Body of pancreas (tissue), 4 donors: ENCODE measurements at regions not wholly inside any gene's neighbourhood (a gene's known extent, or its start where the extent isn't known, plus 50 kb on each side); places are given as distances from the start of the nearest gene placed in this dataset.

Source experiments
- ATAC-seq: fragments of 150-250 bp; one replicate; pipeline ENCODE4 v1.9.1; 2016
- DNase-seq, 4 donors: peaks; one replicate each; pipeline ENCODE4 v3.0.0-alpha.2; 2019
- H3K27ac ChIP-seq, 4 donors: fragments of 200-600 bp; sonication (generic); 1 replicate in 3 of 4; 2 replicates in 1 of 4; pipeline versions ENCODE4 v1.5.1 to v1.6.1; 2016 to 2019; ENCODE audit warnings: mild to moderate bottlenecking in 1 of 4, mixed read lengths in 1 of 4, moderate library complexity in 1 of 4
- H3K27me3 ChIP-seq, 2 donors: fragments of 200-600 bp; sonication (generic); one replicate each; pipeline ENCODE4 v1.6.0; 2016; ENCODE audit warnings: mild to moderate bottlenecking in 1 of 2
- H3K36me3 ChIP-seq, 2 donors: fragments of 200-600 bp; sonication (generic); replicated peaks in 1 of 2; 2 replicates each; pipeline ENCODE4 v1.5.1; 2016; ENCODE audit warnings: low read depth in 2 of 2; ENCODE audit not compliant: insufficient read depth in 1 of 2
- H3K4me1 ChIP-seq: fragments of 200-600 bp; sonication (generic); one replicate; pipeline ENCODE4 v1.6.0; 2016
- H3K4me3 ChIP-seq, 2 donors: fragments of 200-600 bp; sonication (generic); 1 replicate in 1 of 2; 2 replicates in 1 of 2; pipeline ENCODE4 v1.5.1; 2016 to 2019
- H3K9me3 ChIP-seq, 3 donors: fragments of 200-600 bp; sonication (generic); 1 replicate in 2 of 3; 2 replicates in 1 of 3; pipeline ENCODE4 v1.5.1; 2016
- POLR2A ChIP-seq, 3 donors: fragments of 450-650 bp; IDR thresholded peaks; one replicate each; pipeline ENCODE4 v1.6.1; 2016; ENCODE audit warnings: antibody characterized with exemption in 3 of 3, mild to moderate bottlenecking in 2 of 3
- WGBS, 2 donors: methylation state at CpG; one replicate each; pipeline ENCODE4 v1.1.5; 2017; 5-methylcytosine and 5-hydroxymethylcytosine counted together
- intact Hi-C: fragments of 100-400 bp; cut with DNase I; formaldehyde crosslinking; loops from one replicate; pipeline ENCODE4 v1.15.1; 2023
- TF ChIP-seq, protein P1 (sequence below), 7 experiments: fragments of 450-650 bp in 4 of 7; fragments of 200-600 bp in 3 of 7; sonication (generic) in 3 of 7; IDR thresholded peaks; one replicate each; pipeline ENCODE4 v1.5.1; 2016 to 2019; ENCODE audit warnings: antibody characterized with exemption in 7 of 7

GRCh38 chr2:41779888-41780287 lies 267.9 kb upstream of the PKDCC start:
- Histone ChIP-seq H3K36me3 (no peaks in the 10 kb centered on the region), H3K4me1 (no peaks in the 10 kb centered on the region), H3K9me3 (no peaks in the 10 kb centered on the region), H3K27ac (no peak overlapping the region), H3K4me3 (no peak overlapping the region), H3K27me3 (no peaks in the 10 kb centered on the region)
- intact Hi-C loops, result no loop called here
- no peak for DNase-seq
- 29 to 55% methylated on average over 3 of the region's 3 CpGs for WGBS, 2 donors
- ATAC-seq, result no peak
- TF ChIP-seq, protein P1, sequence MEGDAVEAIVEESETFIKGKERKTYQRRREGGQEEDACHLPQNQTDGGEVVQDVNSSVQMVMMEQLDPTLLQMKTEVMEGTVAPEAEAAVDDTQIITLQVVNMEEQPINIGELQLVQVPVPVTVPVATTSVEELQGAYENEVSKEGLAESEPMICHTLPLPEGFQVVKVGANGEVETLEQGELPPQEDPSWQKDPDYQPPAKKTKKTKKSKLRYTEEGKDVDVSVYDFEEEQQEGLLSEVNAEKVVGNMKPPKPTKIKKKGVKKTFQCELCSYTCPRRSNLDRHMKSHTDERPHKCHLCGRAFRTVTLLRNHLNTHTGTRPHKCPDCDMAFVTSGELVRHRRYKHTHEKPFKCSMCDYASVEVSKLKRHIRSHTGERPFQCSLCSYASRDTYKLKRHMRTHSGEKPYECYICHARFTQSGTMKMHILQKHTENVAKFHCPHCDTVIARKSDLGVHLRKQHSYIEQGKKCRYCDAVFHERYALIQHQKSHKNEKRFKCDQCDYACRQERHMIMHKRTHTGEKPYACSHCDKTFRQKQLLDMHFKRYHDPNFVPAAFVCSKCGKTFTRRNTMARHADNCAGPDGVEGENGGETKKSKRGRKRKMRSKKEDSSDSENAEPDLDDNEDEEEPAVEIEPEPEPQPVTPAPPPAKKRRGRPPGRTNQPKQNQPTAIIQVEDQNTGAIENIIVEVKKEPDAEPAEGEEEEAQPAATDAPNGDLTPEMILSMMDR (IDR thresholded peaks at IDR 0.05), result no peak
- TF ChIP-seq POLR2A (IDR thresholded peaks at IDR 0.05), result no peak

DNA sequence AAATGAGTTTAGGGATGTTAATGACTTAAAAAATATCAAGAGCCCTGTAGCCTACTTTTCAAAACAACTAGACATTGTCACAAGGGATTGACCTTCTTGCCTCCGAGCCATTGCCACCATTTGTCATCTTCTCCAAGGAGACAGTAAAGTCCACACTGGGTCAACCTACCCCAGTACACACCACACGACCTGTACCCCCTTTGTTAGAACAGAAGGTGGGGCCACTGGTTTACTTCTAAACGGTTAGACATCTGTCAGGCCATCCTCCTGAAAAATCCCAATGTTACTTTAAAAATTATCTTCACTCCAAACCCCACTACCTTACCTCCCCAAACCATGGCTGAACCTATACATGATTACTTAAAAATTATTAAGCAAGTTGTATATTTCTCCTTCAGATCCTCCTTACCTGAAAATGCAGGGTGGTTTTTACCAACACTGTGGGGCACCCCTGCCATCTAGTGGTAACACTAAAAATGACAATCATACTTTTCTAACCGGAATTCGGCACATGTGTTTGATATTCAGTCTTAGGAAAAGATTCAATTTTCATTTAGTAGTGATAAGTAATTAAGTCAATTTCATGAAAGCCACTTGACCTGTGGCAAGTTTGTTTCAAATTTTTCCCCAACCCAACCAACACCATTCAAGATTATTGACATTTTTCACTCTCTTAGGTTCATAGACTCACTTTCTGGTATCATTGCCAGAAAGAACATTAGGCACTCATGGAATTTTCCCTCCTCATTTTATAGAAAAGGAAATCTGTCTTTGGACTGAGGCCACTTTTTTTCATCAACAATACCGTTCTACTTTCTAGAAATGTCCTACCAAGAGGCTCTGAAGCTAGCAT lies 265.3 kb upstream of the PKDCC start:
- DNase-seq (peak in 3 of 4 donors; percentile 12 to 25 (median 16)), ATAC-seq (peak; percentile 59)
- TF ChIP-seq, protein P1 (IDR thresholded peaks at IDR 0.05), result peak; percentile 54 to 90 (median 80)
- TF ChIP-seq POLR2A (IDR thresholded peaks at IDR 0.05), result no peak
- Histone ChIP-seq H3K4me1 (no peaks in the 10 kb centered on the region), H3K4me3 (no peak overlapping the region), H3K27ac (no peak overlapping the region), H3K9me3 (no peaks in the 10 kb centered on the region), H3K36me3 (no peaks in the 10 kb centered on the region), H3K27me3 (no peaks in the 10 kb centered on the region)
- WGBS, 2 donors, result 19 to 21% methylated on average over 6 of the region's 6 CpGs
- intact Hi-C loops, result no loop called here

- TF ChIP-seq POLR2A (IDR thresholded peaks at IDR 0.05), result no peak
- TF ChIP-seq, protein P1 (IDR thresholded peaks at IDR 0.05), result no peak
- Histone ChIP-seq H3K27me3 (no peaks in the 10 kb centered on the region), H3K36me3 (no peaks in the 10 kb centered on the region), H3K27ac (no peak overlapping the region), H3K9me3 (no peaks in the 10 kb centered on the region), H3K4me1 (no peaks in the 10 kb centered on the region), H3K4me3 (no peak overlapping the region)
- no peak for DNase-seq
- 77 to 85% methylated on average over 4 to 6 of the region's 6 CpGs for WGBS, 2 donors
- no peak for ATAC-seq
- intact Hi-C loops, result no loop called here
Observed at GRCh38 chr2:41784496-41784895, 263.3 kb upstream of the PKDCC start.

DNA sequence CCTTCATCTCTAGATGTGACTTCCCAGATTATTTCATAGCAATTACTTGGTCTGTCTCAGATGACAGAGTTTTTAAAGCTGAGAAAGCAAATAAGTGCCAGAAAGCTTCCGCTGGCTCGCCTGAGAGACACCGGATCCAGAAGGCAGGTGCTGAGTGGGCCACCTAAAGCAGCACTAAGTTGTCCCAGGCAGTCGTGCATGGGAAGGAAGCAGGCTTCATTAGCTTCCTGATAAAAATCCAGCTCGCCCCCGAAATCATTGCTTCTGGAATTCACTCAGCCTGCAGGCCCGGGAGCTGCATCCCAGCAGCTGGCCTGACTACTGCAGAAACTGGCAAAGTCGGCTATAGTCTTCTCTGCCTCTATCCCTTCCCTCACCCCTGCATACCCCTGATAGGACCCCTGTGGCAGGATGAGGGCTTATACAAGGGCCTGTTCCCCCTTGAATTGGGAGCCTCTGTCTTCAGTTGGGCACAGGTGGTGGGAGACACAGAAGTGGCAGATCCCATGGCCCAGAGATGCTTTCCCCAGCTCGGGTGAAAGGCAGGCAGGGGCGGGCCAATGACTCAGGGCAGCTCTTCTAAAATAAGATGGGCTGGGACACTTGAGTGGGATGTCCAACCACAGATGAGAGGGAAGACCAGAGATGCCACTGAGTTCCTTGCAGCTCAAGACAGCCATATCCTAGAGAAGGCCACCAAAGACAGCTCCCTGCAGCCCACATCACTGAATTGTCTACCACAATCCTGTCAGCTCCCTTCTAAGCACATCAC lies 262.4 kb upstream of the PKDCC start:
- TF ChIP-seq POLR2A (IDR thresholded peaks at IDR 0.05), result no peak
- TF ChIP-seq, protein P1 (IDR thresholded peaks at IDR 0.05), result no peak
- ATAC-seq (no peak), DNase-seq (no peak)
- no peak overlapping the region for H3K4me3 ChIP-seq
- H3K36me3 ChIP-seq, result no peaks in the 10 kb centered on the region
- no peak overlapping the region for H3K27ac ChIP-seq
- no peaks in the 10 kb centered on the region for H3K9me3 ChIP-seq
- intact Hi-C loops, result no loop called here
- 58 to 72% methylated on average over 10 of the region's 10 CpGs for WGBS, 2 donors
- no peaks in the 10 kb centered on the region for H3K27me3 ChIP-seq
- H3K4me1 ChIP-seq, result no peaks in the 10 kb centered on the region
